Astrocyte (in vitro differentiated cells and primary cell): ENCODE measurements at regions not wholly inside any gene's neighbourhood (a gene's known extent, or its start where the extent isn't known, plus 50 kb on each side); places are given as distances from the start of the nearest gene placed in this dataset.
A peak's percentile ranks its signal among the peaks of the same experiment; 100 is the strongest.
"Not testable (repeated sequence)": the region's sequence is repeated elsewhere in the genome, so short reads cannot be mapped to it uniquely, and the experiment has no call there.

ENCODE experiments used
- DNase-seq: peaks from one replicate; pipeline ENCODE4 v3.0.0-alpha.2; 2010; ENCODE audit warnings: low read depth
- FAIRE-seq: peaks from 2 replicates; lab custom pipeline; 2011; peaks lifted over from hg19 to GRCh38; lab: Jason Lieb, UNC
- H2AFZ ChIP-seq: 2 replicates; pipeline ENCODE4 v1.6.0; 2012; ENCODE audit warnings: low read depth, low read length, inconsistent platforms
- H3K27ac ChIP-seq: 2 replicates; pipeline ENCODE4 v1.5.1; 2011; ENCODE audit warnings: low read depth, low read length, inconsistent platforms
- H3K27me3 ChIP-seq: 2 replicates; pipeline ENCODE4 v1.6.0; 2011; ENCODE audit warnings: low read length, inconsistent platforms; ENCODE audit not compliant: insufficient read depth
- H3K36me3 ChIP-seq: 2 replicates; pipeline ENCODE4 v1.5.1; 2011; ENCODE audit warnings: low read length, inconsistent platforms; ENCODE audit not compliant: insufficient read depth
- H3K4me1 ChIP-seq: 2 replicates; pipeline ENCODE4 v1.5.1; 2011; ENCODE audit warnings: low read length, inconsistent platforms; ENCODE audit not compliant: insufficient read depth
- H3K4me2 ChIP-seq: 2 replicates; pipeline ENCODE4 v1.6.0; 2012; ENCODE audit warnings: low read length, inconsistent platforms
- H3K4me3 ChIP-seq: 2 replicates; pipeline ENCODE4 v1.5.1; 2011; ENCODE audit warnings: low read depth, mild to moderate bottlenecking, low read length, inconsistent platforms; ENCODE audit not compliant: insufficient read depth
- H3K79me2 ChIP-seq: 2 replicates; pipeline ENCODE4 v1.6.0; 2012; ENCODE audit warnings: mild to moderate bottlenecking, low read length, inconsistent platforms; ENCODE audit not compliant: insufficient read depth
- H3K9ac ChIP-seq: 2 replicates; pipeline ENCODE4 v1.6.0; 2012; ENCODE audit warnings: mild to moderate bottlenecking, low read length, inconsistent platforms
- H3K9me3 ChIP-seq: 2 replicates; pipeline ENCODE4 v1.5.1; 2012; ENCODE audit warnings: low read depth, mild to moderate bottlenecking, low read length, inconsistent platforms; ENCODE audit not compliant: insufficient read depth
- H4K20me1 ChIP-seq: 2 replicates; pipeline ENCODE4 v1.6.0; 2012; ENCODE audit warnings: low read length, inconsistent platforms; ENCODE audit not compliant: insufficient read depth
- H3K27ac Mint-ChIP-seq: one replicate; pipeline ENCODE4 v1.8.0; 2021; ENCODE audit warnings: mild to moderate bottlenecking, mixed read lengths; ENCODE audit not compliant: unreplicated experiment
- H3K27me3 Mint-ChIP-seq: one replicate; pipeline ENCODE4 v1.8.0; 2021; ENCODE audit warnings: low read depth, mixed read lengths; ENCODE audit not compliant: unreplicated experiment
- H3K36me3 Mint-ChIP-seq: one replicate; pipeline ENCODE4 v1.8.0; 2021; ENCODE audit warnings: low read depth, mixed read lengths; ENCODE audit not compliant: unreplicated experiment
- H3K4me1 Mint-ChIP-seq: one replicate; pipeline ENCODE4 v1.8.0; 2021; ENCODE audit warnings: low read depth, mixed read lengths; ENCODE audit not compliant: unreplicated experiment
- H3K4me3 Mint-ChIP-seq: one replicate; pipeline ENCODE4 v1.8.0; 2021; ENCODE audit warnings: mild to moderate bottlenecking, moderate library complexity, mixed read lengths; ENCODE audit not compliant: unreplicated experiment
- H3K9me3 Mint-ChIP-seq: one replicate; pipeline ENCODE4 v1.8.0; 2021; ENCODE audit warnings: mild to moderate bottlenecking, mixed read lengths; ENCODE audit not compliant: unreplicated experiment
- EZH2 ChIP-seq: IDR thresholded peaks from 2 replicates; pipeline ENCODE4 v1.6.1; 2012; ENCODE audit warnings: mild to moderate bottlenecking, low read length, inconsistent platforms; ENCODE audit not compliant: insufficient read depth
- TF ChIP-seq, protein P1 (sequence below): IDR thresholded peaks from 2 replicates; pipeline ENCODE4 v1.5.1; 2011; ENCODE audit warnings: low read depth, mild to moderate bottlenecking, inconsistent platforms, low read length, moderate library complexity; ENCODE audit not compliant: insufficient read depth

DNA sequence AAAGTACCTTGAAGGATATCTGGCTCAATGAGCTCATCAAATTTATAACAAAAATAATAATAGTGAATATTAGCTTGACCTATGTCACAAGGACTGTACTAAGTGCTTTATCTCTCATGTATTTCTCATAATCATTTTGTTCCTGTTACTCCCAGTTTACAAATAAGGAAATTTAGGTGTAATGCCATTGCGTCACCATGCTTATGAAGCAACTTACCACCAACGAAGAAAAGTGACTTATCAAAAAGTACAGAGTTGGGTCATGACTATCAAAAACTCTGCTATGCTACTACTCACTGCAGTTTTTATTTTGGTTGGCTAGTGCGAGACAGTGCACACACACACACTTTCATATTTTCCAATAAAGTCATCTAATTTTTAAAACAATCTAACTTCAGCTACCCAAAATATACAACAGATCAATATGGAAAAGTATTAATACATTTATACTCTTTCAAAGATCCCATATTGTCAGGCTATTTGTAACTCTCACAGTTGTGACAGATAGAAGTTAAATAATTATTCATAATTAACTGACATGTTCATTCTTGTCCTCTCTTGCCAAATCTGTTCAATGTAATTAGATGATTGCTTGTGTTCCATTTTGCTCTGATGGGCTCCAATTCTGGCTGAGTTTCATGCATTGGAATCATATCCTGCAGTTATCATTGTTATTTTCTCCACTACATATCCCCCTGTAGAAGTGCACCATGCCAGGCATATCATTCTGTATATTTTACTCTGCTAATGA lies 119.4 kb downstream of the KCNJ2 start:
- no peaks in the 10 kb centered on the region for H3K36me3 Mint-ChIP-seq
- no peaks in the 10 kb centered on the region for H3K9me3 ChIP-seq
- H3K4me3 ChIP-seq = no peak overlapping the region
- H3K9me3 Mint-ChIP-seq = no peaks in the 10 kb centered on the region
- DNase-seq (no peak), FAIRE-seq (no peak)
- no peaks in the 10 kb centered on the region for H3K27me3 Mint-ChIP-seq
- no peaks in the 10 kb centered on the region for H3K4me1 ChIP-seq
- no peaks in the 10 kb centered on the region for H3K79me2 ChIP-seq
- no peaks in the 10 kb centered on the region for H3K36me3 ChIP-seq
- no peaks in the 10 kb centered on the region for H3K4me1 Mint-ChIP-seq
- no peak overlapping the region for H3K27ac ChIP-seq
- H3K27ac Mint-ChIP-seq = no peak overlapping the region
- no peaks in the 10 kb centered on the region for H4K20me1 ChIP-seq
- no peak overlapping the region for H3K9ac ChIP-seq
- TF ChIP-seq EZH2 = no peak
- TF ChIP-seq, protein P1, sequence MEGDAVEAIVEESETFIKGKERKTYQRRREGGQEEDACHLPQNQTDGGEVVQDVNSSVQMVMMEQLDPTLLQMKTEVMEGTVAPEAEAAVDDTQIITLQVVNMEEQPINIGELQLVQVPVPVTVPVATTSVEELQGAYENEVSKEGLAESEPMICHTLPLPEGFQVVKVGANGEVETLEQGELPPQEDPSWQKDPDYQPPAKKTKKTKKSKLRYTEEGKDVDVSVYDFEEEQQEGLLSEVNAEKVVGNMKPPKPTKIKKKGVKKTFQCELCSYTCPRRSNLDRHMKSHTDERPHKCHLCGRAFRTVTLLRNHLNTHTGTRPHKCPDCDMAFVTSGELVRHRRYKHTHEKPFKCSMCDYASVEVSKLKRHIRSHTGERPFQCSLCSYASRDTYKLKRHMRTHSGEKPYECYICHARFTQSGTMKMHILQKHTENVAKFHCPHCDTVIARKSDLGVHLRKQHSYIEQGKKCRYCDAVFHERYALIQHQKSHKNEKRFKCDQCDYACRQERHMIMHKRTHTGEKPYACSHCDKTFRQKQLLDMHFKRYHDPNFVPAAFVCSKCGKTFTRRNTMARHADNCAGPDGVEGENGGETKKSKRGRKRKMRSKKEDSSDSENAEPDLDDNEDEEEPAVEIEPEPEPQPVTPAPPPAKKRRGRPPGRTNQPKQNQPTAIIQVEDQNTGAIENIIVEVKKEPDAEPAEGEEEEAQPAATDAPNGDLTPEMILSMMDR = no peak
- no peak overlapping the region for H3K4me3 Mint-ChIP-seq
- H2AFZ ChIP-seq = no peak overlapping the region
- H3K4me2 ChIP-seq = no peak overlapping the region
- no peaks in the 10 kb centered on the region for H3K27me3 ChIP-seq

DNA sequence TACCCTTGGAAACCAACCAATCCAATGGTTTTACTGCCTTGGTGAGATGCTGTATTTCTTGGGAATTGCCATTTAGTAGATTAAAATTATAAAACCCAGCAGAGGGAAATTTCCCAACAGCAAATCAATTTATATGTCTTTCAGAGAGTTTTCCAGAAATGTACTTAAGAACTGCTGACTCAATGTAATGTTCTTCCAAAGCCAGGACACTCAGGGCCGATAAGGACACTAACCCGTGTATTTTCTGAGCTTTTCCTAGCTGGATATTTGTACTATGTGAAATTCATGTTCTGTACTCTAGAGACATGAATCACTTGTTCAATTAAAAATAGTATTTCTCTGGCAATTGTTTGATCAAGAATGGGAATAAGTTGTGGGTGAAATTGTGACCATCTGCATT lies 121.4 kb downstream of the KCNJ2 start:
- no peaks in the 10 kb centered on the region for H3K4me1 ChIP-seq
- H3K4me1 Mint-ChIP-seq = no peaks in the 10 kb centered on the region
- no peaks in the 10 kb centered on the region for H3K36me3 Mint-ChIP-seq
- H3K4me2 ChIP-seq = no peak overlapping the region
- H3K4me3 Mint-ChIP-seq = no peak overlapping the region
- H3K27me3 Mint-ChIP-seq = no peaks in the 10 kb centered on the region
- H3K27me3 ChIP-seq = no peaks in the 10 kb centered on the region
- H3K4me3 ChIP-seq = no peak overlapping the region
- no peak overlapping the region for H3K27ac Mint-ChIP-seq
- H4K20me1 ChIP-seq = no peaks in the 10 kb centered on the region
- H2AFZ ChIP-seq = no peak overlapping the region
- H3K9me3 ChIP-seq = no peaks in the 10 kb centered on the region
- H3K9ac ChIP-seq = no peak overlapping the region
- H3K9me3 Mint-ChIP-seq = peaks cover 4% of the 10 kb centered on the region
- DNase-seq = no peak
- H3K79me2 ChIP-seq = no peaks in the 10 kb centered on the region
- TF ChIP-seq EZH2 = no peak
- TF ChIP-seq, protein P1 = no peak
- no peak for FAIRE-seq
- H3K36me3 ChIP-seq = no peaks in the 10 kb centered on the region
- no peak overlapping the region for H3K27ac ChIP-seq

DNA sequence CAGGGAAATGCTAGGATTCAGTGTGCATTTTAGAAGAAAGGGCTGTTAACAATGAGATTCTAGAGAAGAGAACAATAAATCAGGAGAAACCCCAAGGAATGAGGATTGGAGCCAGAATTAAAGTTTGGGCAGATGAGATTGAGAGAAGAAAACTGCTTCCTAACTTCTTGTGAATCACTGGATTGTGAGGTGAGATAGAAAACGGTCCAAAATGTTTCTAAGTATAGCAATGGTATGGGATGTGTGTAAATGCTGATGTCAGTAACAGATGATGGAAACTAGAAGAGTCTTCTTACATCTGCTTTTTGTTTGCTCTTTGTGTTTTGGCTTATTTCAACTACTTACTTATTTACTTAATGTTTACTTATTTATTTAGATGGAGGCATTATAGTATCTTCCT lies 123.0 kb downstream of the KCNJ2 start:
- DNase-seq = peak; percentile 55
- Histone ChIP-seq H3K9me3 (no peaks in the 10 kb centered on the region), H4K20me1 (no peaks in the 10 kb centered on the region), H3K36me3 (no peaks in the 10 kb centered on the region), H3K4me3 (no peak overlapping the region), H3K4me1 (no peaks in the 10 kb centered on the region), H3K27me3 (no peaks in the 10 kb centered on the region), H3K4me2 (no peak overlapping the region), H3K27ac (no peak overlapping the region), H2AFZ (no peak overlapping the region), H3K79me2 (no peaks in the 10 kb centered on the region), H3K9ac (no peak overlapping the region)
- TF ChIP-seq, protein P1 = no peak
- TF ChIP-seq EZH2 = no peak
- peak; percentile 32 for FAIRE-seq
- Mint-ChIP-seq H3K9me3 (peaks cover 4% of the 10 kb centered on the region), H3K4me1 (no peaks in the 10 kb centered on the region), H3K27ac (no peak overlapping the region), H3K4me3 (no peak overlapping the region), H3K36me3 (no peaks in the 10 kb centered on the region), H3K27me3 (no peaks in the 10 kb centered on the region)

DNA sequence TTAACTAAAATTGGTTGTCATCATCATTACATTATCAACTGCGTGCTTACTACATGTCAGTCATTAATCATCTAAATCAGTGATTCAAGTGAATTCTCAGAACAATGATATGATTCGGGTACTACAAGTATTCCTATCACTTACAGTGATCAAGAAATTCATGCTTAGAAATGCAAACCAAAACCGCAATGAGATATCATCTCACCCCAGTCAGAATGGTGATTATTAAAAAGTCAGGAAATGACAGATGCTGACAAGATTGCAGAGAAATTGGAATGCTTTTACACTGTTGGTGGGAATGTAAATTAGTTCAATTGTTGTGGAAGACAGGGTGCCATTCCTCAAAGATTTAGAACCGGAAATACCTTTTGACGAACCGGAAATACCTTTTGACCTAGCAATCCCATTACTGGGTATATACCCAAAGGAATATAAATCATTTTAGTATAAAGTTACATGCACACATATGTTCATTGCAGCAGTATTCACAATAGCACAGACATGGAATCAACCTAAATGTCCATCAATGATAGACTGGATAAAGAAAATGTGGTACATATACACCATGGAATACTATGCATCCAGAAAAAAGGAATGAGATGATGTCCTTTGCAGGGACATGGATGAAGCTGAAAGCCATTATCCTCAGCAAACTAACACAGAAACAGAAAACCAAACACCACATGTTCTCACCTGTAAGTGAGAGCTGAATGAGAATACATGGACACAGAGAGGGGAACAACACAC lies 124.4 kb downstream of the KCNJ2 start:
- not testable (repeated sequence) for H3K9me3 ChIP-seq, H3K27me3 Mint-ChIP-seq, H3K36me3 Mint-ChIP-seq, H3K4me3 ChIP-seq, H3K27ac ChIP-seq, H3K36me3 ChIP-seq, FAIRE-seq, H3K9ac ChIP-seq, H3K4me2 ChIP-seq, H3K9me3 Mint-ChIP-seq, H3K4me1 Mint-ChIP-seq, H3K27me3 ChIP-seq, H3K27ac Mint-ChIP-seq, H3K79me2 ChIP-seq, H3K4me1 ChIP-seq, H4K20me1 ChIP-seq, H3K4me3 Mint-ChIP-seq, H2AFZ ChIP-seq
- DNase-seq = peak; percentile 71
